SK-N-SH treated with all-trans-retinoic acid at 6 μM for 48 hours (cell line): ENCODE measurements at regions not wholly inside any gene's neighbourhood (a gene's known extent, or its start where the extent isn't known, plus 50 kb on each side); places are given as distances from the start of the nearest gene placed in this dataset.

Experiments used
- ATAC-seq: fragments of 200-7000 bp; cut with Tn5 transposase; 3 replicates; pipeline ENCODE4 v1.9.1; 2020; ENCODE audit warnings: mild to moderate bottlenecking, moderate library complexity
- ARNTL ChIP-seq: fragments of 450-650 bp; formaldehyde crosslinking; IDR thresholded peaks from 2 replicates; pipeline ENCODE4 v1.5.0; 2020; ENCODE audit warnings: low read depth, mild to moderate bottlenecking, moderate library complexity, borderline replicate concordance
- BACH2 ChIP-seq: fragments of 250-450 bp; sonication (Bioruptor Pico); IDR thresholded peaks from 2 replicates; pipeline ENCODE4 v1.9.0; 2021; ENCODE audit warnings: mild to moderate bottlenecking, borderline replicate concordance
- CSDC2 ChIP-seq: fragments of 250-450 bp; sonication (Bioruptor Pico); IDR thresholded peaks from 2 replicates; pipeline ENCODE4 v1.5.0; 2020; ENCODE audit warnings: mild to moderate bottlenecking, moderate library complexity
- ESRRG ChIP-seq: fragments of 250-450 bp; sonication (Bioruptor Pico); IDR thresholded peaks from 2 replicates; pipeline ENCODE4 v1.6.1; 2021; ENCODE audit warnings: mild to moderate bottlenecking
- GLIS3 ChIP-seq: fragments of 250-450 bp; sonication (Bioruptor Pico); IDR thresholded peaks from 2 replicates; pipeline ENCODE4 v1.5.0; 2020; ENCODE audit warnings: mild to moderate bottlenecking, moderate library complexity
- ISL1 ChIP-seq: fragments of 250-450 bp; sonication (Bioruptor Pico); IDR thresholded peaks from 2 replicates; pipeline ENCODE4 v2.1.2; 2022; ENCODE audit warnings: mild to moderate bottlenecking, moderate library complexity
- OSR1 ChIP-seq: fragments of 250-450 bp; sonication (Bioruptor Pico); IDR thresholded peaks from 2 replicates; pipeline ENCODE4 v1.8.0; 2022; ENCODE audit warnings: moderate library complexity, mild to moderate bottlenecking, inconsistent platforms
- POU6F1 ChIP-seq: fragments of 250-450 bp; sonication (Bioruptor Pico); IDR thresholded peaks from 2 replicates; pipeline ENCODE4 v1.8.0; 2021; ENCODE audit warnings: low read depth, mild to moderate bottlenecking, moderate library complexity, borderline replicate concordance
- PPARA ChIP-seq: fragments of 250-450 bp; sonication (Bioruptor Pico); IDR thresholded peaks from 2 replicates; pipeline ENCODE4 v1.5.0; 2020; ENCODE audit warnings: mild to moderate bottlenecking, borderline replicate concordance
- RARB ChIP-seq: fragments of 250-450 bp; sonication (Bioruptor Pico); IDR thresholded peaks from 2 replicates; pipeline ENCODE4 v1.8.0; 2021; ENCODE audit warnings: mild to moderate bottlenecking, moderate library complexity
- SNAI2 ChIP-seq: fragments of 250-450 bp; sonication (Bioruptor Pico); IDR thresholded peaks from 2 replicates; pipeline ENCODE4 v1.5.0; 2020; ENCODE audit warnings: mild to moderate bottlenecking, moderate library complexity
- TCF4 ChIP-seq: fragments of 250-450 bp; sonication (Bioruptor Pico); IDR thresholded peaks from 2 replicates; pipeline ENCODE4 v1.8.0; 2021; ENCODE audit warnings: mild to moderate bottlenecking, moderate library complexity, borderline replicate concordance
- TOX ChIP-seq: fragments of 250-450 bp; sonication (Bioruptor Pico); IDR thresholded peaks from 2 replicates; pipeline ENCODE4 v1.8.0; 2021; ENCODE audit warnings: mild to moderate bottlenecking, moderate library complexity, borderline replicate concordance
- TSHZ2 ChIP-seq: fragments of 250-450 bp; sonication (Bioruptor Pico); IDR thresholded peaks from 2 replicates; pipeline ENCODE4 v1.5.0; 2020; ENCODE audit warnings: mild to moderate bottlenecking, moderate library complexity
- ZC3H10 ChIP-seq: fragments of 250-450 bp; sonication (Bioruptor Pico); IDR thresholded peaks from 2 replicates; pipeline ENCODE4 v1.5.1; 2021; ENCODE audit warnings: mild to moderate bottlenecking, moderate library complexity
- ZFP3 ChIP-seq: fragments of 250-450 bp; sonication (Bioruptor Pico); IDR thresholded peaks from 2 replicates; pipeline ENCODE4 v1.5.0; 2020; ENCODE audit warnings: mild to moderate bottlenecking, moderate library complexity
- ZFP30 ChIP-seq: fragments of 450-650 bp; formaldehyde crosslinking; IDR thresholded peaks from 2 replicates; pipeline ENCODE4 v1.5.0; 2022; ENCODE audit warnings: mild to moderate bottlenecking, moderate library complexity
- ZNF565 ChIP-seq: fragments of 450-650 bp; formaldehyde crosslinking; conservative IDR thresholded peaks from 2 replicates; pipeline ENCODE4 v1.5.0; 2020; ENCODE audit warnings: low read depth, mild to moderate bottlenecking, moderate library complexity
- ZNF70 ChIP-seq: fragments of 450-650 bp; formaldehyde crosslinking; IDR thresholded peaks from 2 replicates; pipeline ENCODE4 v1.5.0; 2020; ENCODE audit warnings: mild to moderate bottlenecking, moderate library complexity
- ZNF8 ChIP-seq: fragments of 450-650 bp; formaldehyde crosslinking; IDR thresholded peaks from 2 replicates; pipeline ENCODE4 v1.5.0; 2020; ENCODE audit warnings: mild to moderate bottlenecking, moderate library complexity
- TF ChIP-seq, protein P1 (sequence below): fragments of 250-450 bp; sonication (Bioruptor Pico); IDR thresholded peaks from 2 replicates; pipeline ENCODE4 v1.5.1; 2020; ENCODE audit warnings: low read depth, mild to moderate bottlenecking, moderate library complexity
- TF ChIP-seq, protein P2 (sequence below): fragments of 250-450 bp; sonication (Bioruptor Pico); IDR thresholded peaks from 2 replicates; pipeline ENCODE4 v1.5.1; 2021; ENCODE audit warnings: mild to moderate bottlenecking, moderate library complexity
- TF ChIP-seq, protein P3 (sequence below): fragments of 250-450 bp; sonication (Bioruptor Pico); IDR thresholded peaks from 2 replicates; pipeline ENCODE4 v1.8.0; 2020; ENCODE audit warnings: mild to moderate bottlenecking, moderate library complexity, borderline replicate concordance

DNA sequence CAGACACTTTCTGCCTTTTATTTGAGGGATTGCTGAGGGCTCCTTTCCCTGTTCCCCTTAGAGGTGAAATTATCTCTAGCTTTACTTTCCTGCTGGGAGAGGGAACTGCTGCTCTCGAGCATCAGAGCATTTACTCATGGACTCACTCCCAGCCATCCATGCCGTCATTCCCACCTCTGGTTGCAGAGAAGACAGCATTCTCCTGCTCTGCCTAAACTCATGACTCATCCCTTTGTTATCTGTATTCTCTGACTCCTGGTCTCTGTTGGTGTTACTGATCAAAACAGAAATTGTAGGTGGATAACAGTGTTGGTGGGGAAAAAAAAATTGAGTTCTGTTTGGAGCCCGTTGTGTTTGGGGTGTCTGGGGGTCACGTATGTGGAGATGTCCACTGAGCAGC lies 159.3 kb downstream of the TTC8 start:
- ATAC-seq, result peak; percentile 81
- TF ChIP-seq CSDC2 (CRISPR knock-in tag), result no peak
- TF ChIP-seq SNAI2 (CRISPR knock-in tag), result peak; percentile 78; the same call in 1 of the 2 replicates
- 0 out of 2 replicates have a peak, but pooled peaks have one; percentile 34 for TF ChIP-seq TOX (CRISPR knock-in tag)
- peak; percentile 47 for TF ChIP-seq ISL1 (CRISPR knock-in tag)
- peak; percentile 42; the same call in 1 of the 2 replicates for TF ChIP-seq TSHZ2 (CRISPR knock-in tag)
- no peak for TF ChIP-seq ZNF8 (CRISPR knock-in tag)
- TF ChIP-seq, protein P1, sequence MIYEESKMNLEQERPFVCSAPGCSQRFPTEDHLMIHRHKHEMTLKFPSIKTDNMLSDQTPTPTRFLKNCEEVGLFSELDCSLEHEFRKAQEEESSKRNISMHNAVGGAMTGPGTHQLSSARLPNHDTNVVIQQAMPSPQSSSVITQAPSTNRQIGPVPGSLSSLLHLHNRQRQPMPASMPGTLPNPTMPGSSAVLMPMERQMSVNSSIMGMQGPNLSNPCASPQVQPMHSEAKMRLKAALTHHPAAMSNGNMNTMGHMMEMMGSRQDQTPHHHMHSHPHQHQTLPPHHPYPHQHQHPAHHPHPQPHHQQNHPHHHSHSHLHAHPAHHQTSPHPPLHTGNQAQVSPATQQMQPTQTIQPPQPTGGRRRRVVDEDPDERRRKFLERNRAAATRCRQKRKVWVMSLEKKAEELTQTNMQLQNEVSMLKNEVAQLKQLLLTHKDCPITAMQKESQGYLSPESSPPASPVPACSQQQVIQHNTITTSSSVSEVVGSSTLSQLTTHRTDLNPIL (CRISPR knock-in tag), result no peak
- TF ChIP-seq ZFP30 (CRISPR knock-in tag), result 0 out of 2 replicates have a peak, but pooled peaks have one; percentile 2

- TF ChIP-seq ZC3H10, result no peak
- TF ChIP-seq GLIS3, result peak; percentile 94; the same call in 1 of the 2 replicates
- peak; percentile 51; the same call in 1 of the 2 replicates for TF ChIP-seq ZNF8 (CRISPR knock-in tag)
- TF ChIP-seq ISL1 (CRISPR knock-in tag), result peak; percentile 91
- peak; percentile 82; the same call in 1 of the 2 replicates for TF ChIP-seq ZNF565 (CRISPR knock-in tag)
- TF ChIP-seq ESRRG, result peak; percentile 94
- no peak for TF ChIP-seq TOX (CRISPR knock-in tag)
- TF ChIP-seq ZNF70 (CRISPR knock-in tag), result peak; percentile 80
- TF ChIP-seq ZFP3 (CRISPR knock-in tag), result no peak
- TF ChIP-seq TSHZ2 (CRISPR knock-in tag), result peak; percentile 99
- TF ChIP-seq BACH2 (CRISPR knock-in tag), result no peak
- TF ChIP-seq POU6F1 (CRISPR knock-in tag), result peak; percentile 24; the same call in 1 of the 2 replicates
- TF ChIP-seq, protein P2, sequence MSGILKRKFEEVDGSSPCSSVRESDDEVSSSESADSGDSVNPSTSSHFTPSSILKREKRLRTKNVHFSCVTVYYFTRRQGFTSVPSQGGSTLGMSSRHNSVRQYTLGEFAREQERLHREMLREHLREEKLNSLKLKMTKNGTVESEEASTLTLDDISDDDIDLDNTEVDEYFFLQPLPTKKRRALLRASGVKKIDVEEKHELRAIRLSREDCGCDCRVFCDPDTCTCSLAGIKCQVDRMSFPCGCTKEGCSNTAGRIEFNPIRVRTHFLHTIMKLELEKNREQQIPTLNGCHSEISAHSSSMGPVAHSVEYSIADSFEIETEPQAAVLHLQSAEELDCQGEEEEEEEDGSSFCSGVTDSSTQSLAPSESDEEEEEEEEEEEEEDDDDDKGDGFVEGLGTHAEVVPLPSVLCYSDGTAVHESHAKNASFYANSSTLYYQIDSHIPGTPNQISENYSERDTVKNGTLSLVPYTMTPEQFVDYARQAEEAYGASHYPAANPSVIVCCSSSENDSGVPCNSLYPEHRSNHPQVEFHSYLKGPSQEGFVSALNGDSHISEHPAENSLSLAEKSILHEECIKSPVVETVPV (CRISPR knock-in tag), result peak; percentile 63
- TF ChIP-seq ZFP30 (CRISPR knock-in tag), result peak; percentile 54; the same call in 1 of the 2 replicates
- TF ChIP-seq RARB (CRISPR knock-in tag), result 0 out of 2 replicates have a peak, but pooled peaks have one; percentile 56
- TF ChIP-seq SNAI2 (CRISPR knock-in tag), result peak; percentile 77; the same call in 1 of the 2 replicates
- 0 out of 2 replicates have a peak, but pooled peaks have one; percentile 57 for TF ChIP-seq PPARA (CRISPR knock-in tag)
- TF ChIP-seq, protein P3, sequence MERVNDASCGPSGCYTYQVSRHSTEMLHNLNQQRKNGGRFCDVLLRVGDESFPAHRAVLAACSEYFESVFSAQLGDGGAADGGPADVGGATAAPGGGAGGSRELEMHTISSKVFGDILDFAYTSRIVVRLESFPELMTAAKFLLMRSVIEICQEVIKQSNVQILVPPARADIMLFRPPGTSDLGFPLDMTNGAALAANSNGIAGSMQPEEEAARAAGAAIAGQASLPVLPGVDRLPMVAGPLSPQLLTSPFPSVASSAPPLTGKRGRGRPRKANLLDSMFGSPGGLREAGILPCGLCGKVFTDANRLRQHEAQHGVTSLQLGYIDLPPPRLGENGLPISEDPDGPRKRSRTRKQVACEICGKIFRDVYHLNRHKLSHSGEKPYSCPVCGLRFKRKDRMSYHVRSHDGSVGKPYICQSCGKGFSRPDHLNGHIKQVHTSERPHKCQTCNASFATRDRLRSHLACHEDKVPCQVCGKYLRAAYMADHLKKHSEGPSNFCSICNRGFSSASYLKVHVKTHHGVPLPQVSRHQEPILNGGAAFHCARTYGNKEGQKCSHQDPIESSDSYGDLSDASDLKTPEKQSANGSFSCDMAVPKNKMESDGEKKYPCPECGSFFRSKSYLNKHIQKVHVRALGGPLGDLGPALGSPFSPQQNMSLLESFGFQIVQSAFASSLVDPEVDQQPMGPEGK (CRISPR knock-in tag), result 0 out of 2 replicates have a peak, but pooled peaks have one; percentile 15
- TF ChIP-seq, protein P1 (CRISPR knock-in tag), result no peak
- TF ChIP-seq OSR1 (CRISPR knock-in tag), result no peak
- TF ChIP-seq CSDC2 (CRISPR knock-in tag), result peak; percentile 68; the same call in 1 of the 2 replicates
- peak; percentile 100 for TF ChIP-seq TCF4
- TF ChIP-seq ARNTL, result no peak
- ATAC-seq, result peak; percentile 91
Measured at GRCh38 chr14:88985654-88986053, 161.2 kb downstream of the TTC8 start.
